Head of caudate nucleus (tissue), 42 donors: ENCODE measurements at regions not wholly inside any gene's neighbourhood (a gene's known extent, or its start where the extent isn't known, plus 50 kb on each side); places are given as distances from the start of the nearest gene placed in this dataset.

Experiments used
- DNase-seq, 42 donors: peaks; one replicate each; pipeline versions ENCODE4 v3.0.0 to v3.0.0-alpha.2; 2020 to 2021; ENCODE audit warnings: mixed read lengths in 7 of 42
- intact Hi-C: fragments of 100-400 bp; cut with DNase I; formaldehyde crosslinking; loops from one replicate; pipeline ENCODE4 v1.15.0; 2022

DNA sequence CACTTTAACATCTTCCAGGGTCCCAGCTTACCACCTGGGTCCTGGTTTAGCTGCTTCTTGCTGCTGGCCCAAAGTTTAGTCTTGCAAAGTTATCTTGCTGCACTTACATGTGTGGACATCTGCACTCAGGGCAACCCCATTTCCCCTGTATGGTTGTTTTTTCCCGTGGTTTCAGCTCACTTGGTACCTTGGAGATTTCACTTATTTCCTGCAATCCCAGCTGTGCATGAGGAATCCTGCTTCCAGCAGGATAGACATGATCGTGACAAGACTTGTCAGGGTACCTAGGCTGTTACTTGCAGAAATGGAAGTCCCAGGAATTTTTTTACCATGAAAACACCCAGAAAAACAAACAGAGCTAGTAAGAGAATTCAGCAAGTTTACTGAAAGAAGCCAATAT is 95.9 kb upstream of the LEP start:
- intact Hi-C loops, result no loop called here
- DNase-seq, result peak in 1 of 42 donors; percentile 31

DNA sequence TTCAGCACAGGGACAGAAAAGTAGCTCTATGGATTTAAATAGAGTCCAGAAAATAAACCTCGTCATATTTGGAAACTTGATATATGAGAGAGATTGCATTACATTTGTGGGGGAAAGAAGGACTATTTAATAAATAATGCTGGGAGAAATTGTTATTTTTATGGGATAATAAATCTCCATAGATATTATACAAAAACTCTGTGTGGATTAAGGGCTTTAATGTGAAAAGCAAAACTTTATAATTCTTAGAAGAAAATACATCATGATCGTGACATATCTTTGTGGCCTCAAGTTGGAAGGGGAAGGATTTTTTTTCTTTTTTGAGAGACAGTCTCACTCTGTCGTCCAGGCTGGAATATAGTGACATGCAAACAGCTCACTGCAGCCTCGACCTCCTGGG is 95.0 kb upstream of the LEP start:
- DNase-seq, result no peak
- intact Hi-C loops, result no loop called here

DNA sequence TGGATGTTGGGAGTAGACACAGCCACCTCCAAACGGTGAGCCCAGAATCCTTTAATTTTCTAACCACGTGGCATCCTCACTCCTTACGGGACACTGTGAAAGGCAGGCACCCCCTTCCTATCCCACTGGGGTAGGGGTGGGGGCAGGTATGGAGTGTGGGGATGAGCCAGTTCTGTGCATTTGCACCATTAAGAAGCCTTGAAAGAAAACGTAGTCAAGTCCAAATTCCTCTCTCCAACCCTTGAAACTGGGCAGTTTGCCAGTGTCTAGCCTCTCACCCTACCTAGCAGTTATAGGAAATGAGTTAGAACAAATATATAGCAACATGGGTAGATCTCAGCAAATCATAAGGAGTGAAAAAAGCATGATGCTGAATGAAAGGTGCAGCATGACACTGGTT is 92.4 kb upstream of the LEP start:
- intact Hi-C loops, result no loop called here
- peak in 1 of 42 donors; percentile 17 for DNase-seq

DNA sequence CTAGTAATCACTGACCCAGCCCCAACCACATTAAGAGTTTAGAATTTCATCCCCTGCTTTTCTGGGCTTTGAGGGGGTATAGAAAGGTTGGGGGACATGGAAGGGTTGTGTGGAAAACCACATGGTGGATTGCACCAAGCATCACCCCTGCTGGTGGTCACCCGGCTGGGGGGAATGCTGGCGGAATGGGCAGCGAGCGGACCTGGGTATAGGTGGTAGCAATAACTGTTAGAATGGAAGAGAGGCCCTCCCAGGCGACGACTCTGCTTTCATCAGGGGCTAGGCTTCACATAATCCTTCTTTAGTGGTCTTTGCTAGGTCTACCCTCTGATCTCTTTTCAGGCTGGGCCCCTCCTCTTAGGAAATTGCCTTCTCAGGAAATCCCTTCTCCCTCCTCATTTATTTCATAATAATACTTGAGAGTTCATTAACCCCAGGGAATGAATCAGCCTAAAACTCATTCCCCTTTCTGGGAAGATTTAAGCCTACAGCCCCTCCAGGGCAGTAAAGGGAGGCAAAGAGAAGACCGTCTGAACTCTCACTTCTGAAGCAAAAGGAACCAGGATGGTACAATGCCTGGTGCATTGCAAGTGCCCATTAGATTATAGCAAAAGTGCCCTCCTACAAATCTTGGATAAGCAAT is 90.7 kb upstream of the LEP start:
- peak in 1 of 42 donors; percentile 33 for DNase-seq
- intact Hi-C loops, result no loop called here

DNA sequence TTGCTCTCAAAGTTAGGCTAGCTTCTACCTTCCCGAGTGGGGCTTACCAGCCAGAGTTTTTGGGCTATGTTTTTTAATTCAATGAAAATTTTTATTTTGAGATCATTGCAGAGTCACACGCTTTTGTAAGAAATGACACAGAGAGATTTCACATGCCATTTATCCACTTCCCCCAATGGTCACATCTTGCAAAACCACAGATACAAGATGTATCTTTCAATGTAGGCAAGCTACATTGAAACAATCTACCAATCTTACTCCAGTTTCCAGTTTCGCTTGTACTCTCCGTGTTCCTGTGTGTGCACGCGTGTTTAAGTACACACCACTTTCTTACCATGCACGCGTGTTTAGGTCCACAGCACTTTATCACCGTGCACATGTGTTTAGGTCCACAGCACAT is 89.4 kb upstream of the LEP start:
- DNase-seq, result peak in 1 of 42 donors; percentile 12
- intact Hi-C loops, result no loop called here

DNA sequence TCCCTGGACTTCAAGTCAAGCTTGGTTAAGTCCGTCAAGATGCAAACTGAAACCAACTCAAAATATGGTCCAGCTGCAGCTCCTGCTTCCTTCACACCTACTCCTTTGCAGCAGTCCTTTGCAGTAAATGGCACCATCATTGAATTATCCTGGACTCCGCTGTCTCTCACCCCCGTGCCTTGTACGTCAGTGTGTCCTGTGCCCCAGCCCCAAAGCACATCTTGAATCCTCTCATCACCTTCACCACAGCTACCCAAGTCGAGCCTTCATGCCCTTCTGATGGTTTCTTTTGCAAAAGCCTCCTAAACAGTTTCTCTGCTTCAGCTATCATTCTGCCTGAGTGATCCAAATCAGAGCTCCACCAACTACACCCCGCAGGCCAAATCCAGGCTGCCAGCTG is 88.4 kb upstream of the LEP start:
- DNase-seq, result peak in 1 of 42 donors; percentile 42
- intact Hi-C loops, result no loop called here

DNA sequence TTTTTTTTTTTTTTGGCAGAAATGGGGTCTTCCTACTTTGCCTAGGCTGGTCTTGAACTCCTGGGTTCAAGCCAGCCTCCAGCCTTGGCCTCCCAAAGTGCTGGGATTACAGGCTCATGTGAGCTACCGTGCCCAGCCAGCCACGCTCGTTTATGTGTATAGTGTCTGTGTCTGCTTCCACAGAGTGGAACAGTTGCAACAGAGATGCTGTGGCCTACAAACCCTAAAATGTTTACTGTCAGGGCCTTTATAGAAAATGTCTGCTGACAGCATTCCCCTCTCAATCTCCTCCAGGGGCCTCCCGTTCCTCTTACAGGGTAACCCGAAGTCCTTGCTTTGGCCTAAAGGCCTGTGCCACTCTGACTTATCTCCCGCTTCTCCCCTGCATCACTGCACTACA is 87.6 kb upstream of the LEP start:
- peak in 1 of 42 donors; percentile 31 for DNase-seq
- intact Hi-C loops, result no loop called here

DNA sequence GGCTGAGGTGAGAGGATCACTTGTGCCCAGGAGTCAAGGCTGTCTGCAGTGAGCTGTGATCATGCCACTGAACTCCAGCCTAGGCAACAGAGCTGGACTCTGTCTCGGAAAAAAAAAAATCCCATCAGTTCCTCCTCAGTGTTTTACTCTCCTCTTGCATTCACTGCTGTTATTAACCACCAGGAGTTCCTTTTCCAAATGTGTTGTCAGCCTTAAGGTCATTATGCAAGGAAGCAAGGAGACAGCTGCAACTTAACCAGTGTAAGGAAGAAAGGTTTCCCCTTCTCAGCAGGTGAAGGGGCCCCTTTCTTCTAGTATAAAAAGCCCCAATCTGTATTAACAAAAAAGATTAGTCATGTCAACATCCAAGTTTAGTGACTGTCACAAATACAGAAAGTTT is 86.6 kb upstream of the LEP start:
- no peak for DNase-seq
- intact Hi-C loops, result no loop called here

DNA sequence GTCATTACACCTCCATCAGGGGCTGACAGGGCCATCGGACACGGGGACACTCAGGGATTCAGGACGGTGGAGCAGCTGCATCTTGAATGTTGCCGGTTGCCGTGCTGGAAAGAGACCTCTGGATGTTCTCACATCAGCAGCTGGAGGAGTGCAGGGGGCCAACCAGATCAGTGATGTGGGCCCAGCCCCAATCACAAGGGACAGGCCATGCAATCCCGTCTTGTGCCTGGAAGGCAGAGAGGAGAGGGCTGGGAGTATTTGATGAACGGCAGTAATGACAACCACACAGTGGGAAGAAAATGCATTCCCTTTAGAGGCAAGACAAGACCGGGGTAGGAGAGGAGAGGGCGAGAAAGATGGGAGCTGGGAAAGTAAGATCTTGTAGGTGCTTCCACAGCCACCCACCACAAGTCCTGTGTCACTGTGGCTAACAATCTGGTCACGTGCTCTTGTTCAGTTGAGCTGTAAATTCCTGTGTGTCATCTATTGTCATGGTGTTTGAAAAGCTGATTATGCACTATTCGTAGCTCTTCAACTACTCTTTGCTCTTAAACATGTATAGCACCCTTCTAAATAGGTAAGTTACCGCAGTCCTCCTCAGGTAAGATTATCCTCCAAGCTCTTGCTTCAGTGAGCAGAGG is 85.9 kb upstream of the LEP start:
- intact Hi-C loops, result no loop called here
- peak in 4 of 42 donors; percentile 18 to 52 (median 38) for DNase-seq

DNA sequence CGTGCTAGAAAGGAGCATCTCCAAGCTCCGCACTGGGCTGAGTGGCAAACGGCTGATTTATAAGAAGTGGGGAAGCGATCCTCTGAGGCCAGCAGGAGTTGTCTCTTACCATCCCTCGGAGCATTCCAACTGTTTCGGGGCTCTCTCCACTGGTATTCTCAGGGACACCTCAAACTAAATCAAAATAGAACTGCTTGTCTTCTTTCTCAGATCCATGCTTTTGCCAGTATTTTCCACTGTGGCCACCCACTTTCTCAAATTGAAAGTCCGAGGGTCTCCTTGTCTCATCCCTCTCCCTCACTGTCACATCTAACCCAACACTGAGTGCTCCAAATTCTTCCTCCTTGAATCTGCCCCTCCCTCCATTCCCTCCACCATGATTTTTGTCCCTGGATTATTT is 83.2 kb upstream of the LEP start:
- DNase-seq, result peak in 1 of 42 donors; percentile 18
- intact Hi-C loops, result no loop called here

DNA sequence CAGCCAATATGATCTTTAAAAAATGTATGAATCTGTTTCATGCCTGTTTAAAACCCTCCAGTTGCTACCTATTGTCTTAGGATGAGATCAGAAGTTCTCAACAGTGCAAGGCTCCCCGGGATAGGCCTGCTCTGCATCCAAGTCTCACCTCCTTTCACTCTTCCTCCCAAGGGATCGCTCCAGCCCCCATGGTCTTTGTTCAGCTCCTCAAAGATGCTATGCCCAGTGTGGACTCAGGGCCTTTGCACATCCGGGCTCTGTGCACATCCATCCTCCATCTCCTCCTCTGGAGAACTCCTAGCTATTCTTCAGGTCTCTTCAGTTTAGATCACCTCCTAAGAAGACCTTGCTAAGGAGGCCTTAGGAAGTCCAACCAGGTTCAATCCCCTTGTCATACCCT is 82.7 kb upstream of the LEP start:
- peak in 2 of 42 donors; percentile 12 to 18 for DNase-seq
- intact Hi-C loops, result no loop called here

DNA sequence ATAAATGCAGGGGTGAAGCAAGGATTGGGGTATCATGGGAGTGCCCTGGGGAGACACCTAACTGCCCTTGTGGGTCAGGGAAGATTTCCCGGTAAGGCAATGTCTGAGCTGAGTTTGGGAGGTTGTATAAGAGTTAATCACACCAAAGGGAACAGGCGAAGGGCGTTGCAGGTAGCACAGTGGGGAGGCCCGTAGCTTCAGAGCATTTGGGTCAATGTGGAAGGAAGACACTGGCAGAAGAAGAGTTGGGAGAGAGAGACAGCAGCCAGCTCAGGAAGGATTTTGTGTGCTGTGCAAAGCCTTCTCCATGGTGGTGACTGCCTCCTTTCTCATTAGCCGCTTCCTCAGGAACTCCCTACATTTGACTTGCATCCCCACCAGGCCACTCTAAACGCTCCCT is 80.8 kb upstream of the LEP start:
- DNase-seq, result peak in 2 of 42 donors; percentile 7 to 13
- intact Hi-C loops, result no loop called here

DNA sequence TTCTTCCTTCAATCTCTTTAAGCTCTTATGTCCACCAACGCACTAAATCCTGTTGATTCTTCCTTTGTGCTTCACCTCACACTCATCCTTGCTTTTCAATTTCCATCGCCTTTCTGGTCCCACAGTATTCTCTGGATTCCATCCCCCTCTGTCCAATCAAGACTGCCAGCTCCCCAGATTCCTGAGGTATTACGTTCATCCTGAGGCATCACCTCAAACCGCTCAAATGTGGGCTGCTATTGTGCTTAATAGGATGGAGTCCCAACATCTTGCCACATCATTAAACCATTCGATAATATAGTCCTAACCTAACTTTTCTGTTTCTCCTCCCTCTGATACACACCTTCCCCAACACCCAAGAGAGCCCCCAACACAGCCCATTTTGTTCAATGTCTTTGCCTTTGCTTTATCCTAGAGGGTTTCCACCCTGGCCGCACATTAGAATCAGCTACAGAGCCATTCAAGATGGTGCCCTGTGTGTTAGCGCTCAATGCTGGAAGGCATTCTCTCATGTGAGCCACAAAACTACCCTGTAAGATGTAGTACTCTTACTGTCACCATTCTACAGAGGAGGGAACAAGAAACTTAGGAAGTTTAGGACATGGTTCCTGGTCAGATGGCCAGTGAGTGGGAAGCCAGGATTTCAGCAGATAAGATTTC is 79.5 kb upstream of the LEP start:
- intact Hi-C loops, result no loop called here
- peak in 1 of 42 donors; percentile 2 for DNase-seq

DNA sequence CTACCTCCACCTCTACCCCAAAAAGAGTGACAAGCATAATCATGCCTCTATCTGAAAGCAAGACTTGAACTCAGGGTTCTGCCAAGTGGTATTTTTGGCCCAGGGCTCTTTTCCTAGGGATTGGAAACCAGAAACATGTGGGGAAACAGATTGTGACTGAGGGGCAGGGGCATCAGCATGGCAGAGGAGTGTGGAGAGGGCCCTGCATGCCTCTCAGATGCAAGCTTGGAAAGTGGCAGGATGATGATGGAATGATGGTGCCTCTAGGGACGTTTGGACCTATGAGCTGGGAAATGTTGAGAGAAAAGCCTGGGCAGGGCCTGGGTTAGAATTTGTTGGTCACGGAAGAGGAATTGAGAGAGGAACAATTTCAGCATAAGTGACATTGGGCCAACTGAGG is 78.4 kb upstream of the LEP start:
- intact Hi-C loops, result no loop called here
- DNase-seq, result peak in 1 of 42 donors; percentile 18

DNA sequence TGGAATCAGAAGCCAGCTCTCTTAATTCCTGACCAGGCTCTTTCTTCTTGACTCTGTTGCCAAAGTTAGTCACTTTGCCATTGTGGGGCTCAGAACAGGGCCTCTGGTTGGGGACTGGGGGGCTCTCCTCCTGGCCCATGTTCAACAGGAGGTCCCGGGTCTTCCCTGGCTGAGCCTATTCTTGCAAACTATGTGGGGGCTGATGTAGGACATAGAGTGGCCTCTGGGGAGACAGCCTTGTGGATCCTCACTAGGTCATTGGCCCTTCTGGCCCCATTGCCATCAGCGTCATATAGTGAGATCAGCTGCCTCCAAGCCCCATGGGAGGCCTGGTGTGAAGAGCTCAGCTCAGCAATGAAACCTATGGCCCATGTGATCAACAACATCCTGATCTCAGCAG is 77.6 kb upstream of the LEP start:
- intact Hi-C loops, result no loop called here
- peak in 1 of 42 donors; percentile 22 for DNase-seq

DNA sequence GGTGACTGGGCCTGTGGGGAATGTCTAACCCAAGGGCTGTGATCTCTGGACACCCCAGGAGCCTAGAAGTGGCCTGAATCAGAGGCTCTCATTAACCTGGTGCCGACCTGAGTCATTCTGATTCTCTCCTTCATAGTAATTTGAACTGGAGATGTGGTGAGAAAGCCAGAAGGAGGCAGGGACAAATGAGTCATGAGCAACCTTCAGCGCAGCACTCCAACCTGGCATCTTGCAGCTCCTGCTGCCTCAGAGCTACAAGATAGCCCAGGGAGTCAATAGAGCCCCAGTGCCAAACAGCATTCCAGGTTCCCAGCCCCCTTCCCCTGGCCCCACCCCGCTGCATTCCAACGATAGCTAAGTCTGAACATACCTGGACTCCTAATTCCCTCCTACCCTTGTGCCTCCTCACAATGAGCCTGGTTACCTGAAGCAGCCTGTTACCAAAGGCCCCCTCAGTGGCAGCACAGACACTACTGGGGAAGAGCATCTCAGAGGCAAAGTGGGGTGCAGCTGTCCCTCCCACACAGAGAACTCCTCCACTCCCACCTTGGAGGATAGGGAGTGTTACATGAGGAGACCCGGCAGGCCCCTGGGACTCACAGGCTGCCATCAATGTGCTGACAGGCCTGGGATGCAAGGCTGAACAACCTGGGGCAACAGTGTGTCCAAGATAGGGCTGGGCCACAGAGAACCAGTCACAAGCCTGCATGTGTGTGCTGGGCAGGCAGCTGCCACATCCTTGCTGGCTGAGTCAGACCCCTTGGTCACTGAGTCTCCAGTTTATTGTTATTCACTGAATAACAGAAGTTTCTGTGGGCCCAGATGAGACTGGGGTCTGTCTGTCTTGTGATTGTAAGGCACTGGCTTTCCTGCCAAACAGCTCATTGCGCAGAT is 76.8 kb upstream of the LEP start:
- peak in 33 of 42 donors; percentile 19 to 83 (median 52) for DNase-seq
- intact Hi-C loops, result no loop called here

DNA sequence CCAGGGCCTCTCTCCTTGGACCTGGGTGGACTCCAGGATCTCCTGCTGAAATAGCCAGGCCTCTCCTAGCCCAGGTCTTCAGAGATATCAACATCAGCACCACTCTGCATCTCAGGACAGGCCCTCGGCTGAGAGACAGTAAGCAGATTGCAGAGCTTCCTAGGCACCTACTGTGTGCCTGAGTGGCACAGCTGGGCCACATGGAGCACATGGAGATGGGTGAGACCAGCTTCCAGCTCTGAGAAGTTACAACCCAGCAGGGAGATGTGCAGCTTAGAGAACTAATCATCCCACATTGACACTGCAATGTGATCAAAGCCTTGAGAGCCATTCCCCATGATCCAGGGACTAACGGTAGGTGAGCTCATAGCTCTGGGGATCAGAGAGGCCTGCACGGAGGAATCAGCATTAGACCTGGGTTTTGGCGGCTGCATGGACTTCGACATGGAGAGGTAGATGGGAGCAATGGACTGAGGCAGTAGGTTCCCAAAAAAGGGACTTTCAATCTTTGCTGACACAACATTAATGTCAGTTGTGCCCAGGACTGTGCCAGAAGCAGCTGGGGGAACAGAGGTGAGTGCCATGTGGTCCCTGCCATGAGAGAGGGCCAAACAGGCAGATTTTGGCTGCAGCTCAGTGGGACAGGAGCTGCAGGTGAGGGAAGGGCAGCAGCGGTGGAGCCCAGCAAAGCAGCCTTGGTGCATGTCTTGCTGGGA is 76.0 kb upstream of the LEP start:
- DNase-seq, result peak in 1 of 42 donors; percentile 25
- intact Hi-C loops, result no loop called here

DNA sequence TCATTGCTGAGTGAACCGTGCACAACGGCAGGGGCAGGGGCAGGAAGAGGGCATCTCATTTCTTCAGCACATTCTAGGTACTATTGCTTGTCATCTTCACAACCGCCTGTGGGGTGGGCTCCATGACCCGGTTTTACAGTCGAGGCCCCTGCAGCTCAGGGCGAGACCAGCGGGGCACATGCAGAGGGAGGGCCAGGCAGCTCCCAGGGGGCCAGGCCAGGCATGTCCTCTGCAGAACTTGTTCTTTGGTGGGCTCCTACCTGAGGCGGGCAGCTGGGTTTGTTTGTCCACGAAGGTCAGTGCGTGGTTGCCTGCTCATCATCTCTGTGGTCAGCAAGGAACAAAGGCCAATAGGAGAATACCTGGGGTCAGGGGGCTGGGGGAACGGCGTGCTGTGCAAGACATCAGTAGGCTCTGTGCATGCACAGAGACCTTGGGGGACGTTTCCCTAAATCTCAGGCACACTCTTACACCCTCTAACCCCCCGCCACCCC is 75.1 kb upstream of the LEP start:
- DNase-seq, result peak in 1 of 42 donors; percentile 8
- intact Hi-C loops, result no loop called here

DNA sequence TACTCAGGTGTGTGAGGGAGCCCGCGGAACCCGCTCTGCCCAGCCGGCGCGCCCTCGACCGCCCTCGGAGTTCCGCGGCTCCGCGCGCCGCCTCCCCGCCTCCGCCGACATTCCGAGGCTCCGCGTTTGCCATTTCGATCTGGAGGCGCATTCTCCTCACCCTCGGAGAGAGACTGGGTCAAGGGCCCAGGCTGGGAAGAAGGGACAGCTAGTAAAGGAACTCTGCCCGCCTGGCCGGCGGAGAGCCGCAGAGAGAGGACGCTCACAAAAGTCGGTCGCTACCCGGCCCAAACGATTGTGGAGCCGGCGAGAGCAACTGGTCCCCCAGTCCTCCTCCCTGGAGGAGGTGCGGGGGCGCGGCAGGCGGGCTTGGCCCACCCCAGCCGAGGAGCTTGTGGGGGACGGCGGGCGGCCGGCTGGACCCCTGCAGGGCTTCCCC is 74.5 kb upstream of the LEP start:
- peak in 37 of 42 donors; percentile 30 to 78 (median 51) for DNase-seq
- intact Hi-C loops, result no loop called here
